ENCODE measurements at regions not wholly inside any gene's neighbourhood (a gene's known extent, or its start where the extent isn't known, plus 50 kb on each side); places are given as distances from the start of the nearest gene placed in this dataset.

DNA sequence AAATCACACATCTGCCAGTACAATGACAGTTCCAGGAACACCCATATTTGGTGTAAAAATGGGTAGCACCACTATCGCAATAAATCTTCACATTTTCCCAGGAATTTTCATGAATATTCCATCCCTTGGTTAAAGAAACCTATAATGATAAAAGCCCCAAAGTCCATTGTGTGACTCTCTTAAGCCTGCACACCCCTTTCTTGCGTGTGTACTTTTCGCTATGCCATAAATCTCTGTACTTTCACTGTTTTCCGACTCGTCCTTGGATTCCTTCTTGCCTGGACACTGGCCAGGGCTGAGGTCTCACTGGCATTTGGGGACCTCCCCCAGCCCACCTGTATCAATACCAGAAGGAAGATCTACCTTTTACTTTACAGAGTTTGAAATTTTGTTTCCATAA lies 172.3 kb downstream of the RNF152 start:
- WGBS (ENCODE audit: extremely low coverage, insufficient read length, low lambda C conversion rate): no CpG with 5 or more reads among the region's 5 CpGs
- H3T11ph ChIP-seq (ENCODE audit: low read length): no peak overlapping the region
- H3K18ac ChIP-seq (ENCODE audit: insufficient read length, low read depth, low read length): no peak overlapping the region
- no peak overlapping the region for H2BK120ac ChIP-seq (ENCODE audit: low read depth, low read length, poor library complexity, severe bottlenecking)
- H2AK5ac ChIP-seq (ENCODE audit: insufficient read length, low read length): no peak overlapping the region
- no peaks in the 10 kb centered on the region; the same call in 1 of the 2 replicates for H3K4me1 ChIP-seq (ENCODE audit: insufficient read depth, low read length)
- H3K4ac ChIP-seq (ENCODE audit: low read depth, low read length): no peak overlapping the region
- no peak overlapping the region for H3K56ac ChIP-seq (ENCODE audit: insufficient read length, low read depth, low read length)
- H4K91ac ChIP-seq (ENCODE audit: insufficient read length, low read depth, low read length): no peak overlapping the region
- H3K9me3 ChIP-seq (ENCODE audit: control insufficient read depth, low read depth, low read length): no peaks in the 10 kb centered on the region
- H4K8ac ChIP-seq (replicated peaks; ENCODE audit: insufficient read length, low read depth, low read length): no peak overlapping the region
- no peak overlapping the region for H2BK20ac ChIP-seq (ENCODE audit: low read depth, low read length, poor library complexity, severe bottlenecking)
- DNase-seq: no peak
- H3K23ac ChIP-seq (ENCODE audit: insufficient read length, low read depth, low read length): no peak overlapping the region
- no peaks in the 10 kb centered on the region for H3K23me2 ChIP-seq (ENCODE audit: insufficient read length, low read depth, low read length, poor library complexity, severe bottlenecking)
- H2AFZ ChIP-seq (ENCODE audit: low read length): no peak overlapping the region
- Mint-ChIP-seq H3K36me3 (ENCODE audit: insufficient read depth in 1 of 3, low read depth in 3 of 3) (peaks cover 0 to 4% (median 3%) of the 10 kb centered on the region in 3 experiments; a peak in 4 of 7 replicates), H3K27me3 (ENCODE audit: low read depth) (no peaks in the 10 kb centered on the region; the same call in 1 of the 2 replicates), H3K9me3 (no peaks in the 10 kb centered on the region; a peak in 1 of 5 replicates), H3K4me1 (peaks cover 17 to 18% of the 10 kb centered on the region in 2 experiments), H3K4me3 (no peak overlapping the region), H3K27ac (no peak overlapping the region)
- no peaks in the 10 kb centered on the region for H3K79me2 ChIP-seq (ENCODE audit: insufficient read depth, low read length)
- no peak overlapping the region for H4K5ac ChIP-seq (ENCODE audit: insufficient read length, low read depth, low read length)
- H3K27ac ChIP-seq (ENCODE audit: insufficient read length, low read depth, low read length): no peak overlapping the region
- H4K20me1 ChIP-seq (ENCODE audit: control insufficient read depth, insufficient read depth, insufficient read length): no peaks in the 10 kb centered on the region
- no peak overlapping the region for H2BK5ac ChIP-seq (ENCODE audit: insufficient read length, low read length)
- H3K14ac ChIP-seq (ENCODE audit: insufficient read depth, low read length): no peak overlapping the region
- H2BK15ac ChIP-seq (ENCODE audit: low read depth, low read length): no peak overlapping the region
- no peak overlapping the region for H3K9ac ChIP-seq (ENCODE audit: extremely low read depth, insufficient read length, low read length)
- H3K79me1 ChIP-seq (ENCODE audit: insufficient read depth, low read depth, low read length, poor library complexity, severe bottlenecking): no peaks in the 10 kb centered on the region
- no peak overlapping the region for H3K4me2 ChIP-seq (ENCODE audit: insufficient read depth, insufficient read length, low read length)
- no peaks in the 10 kb centered on the region for H3K27me3 ChIP-seq (ENCODE audit: insufficient read depth, low read length)
- TF ChIP-seq, protein P1, sequence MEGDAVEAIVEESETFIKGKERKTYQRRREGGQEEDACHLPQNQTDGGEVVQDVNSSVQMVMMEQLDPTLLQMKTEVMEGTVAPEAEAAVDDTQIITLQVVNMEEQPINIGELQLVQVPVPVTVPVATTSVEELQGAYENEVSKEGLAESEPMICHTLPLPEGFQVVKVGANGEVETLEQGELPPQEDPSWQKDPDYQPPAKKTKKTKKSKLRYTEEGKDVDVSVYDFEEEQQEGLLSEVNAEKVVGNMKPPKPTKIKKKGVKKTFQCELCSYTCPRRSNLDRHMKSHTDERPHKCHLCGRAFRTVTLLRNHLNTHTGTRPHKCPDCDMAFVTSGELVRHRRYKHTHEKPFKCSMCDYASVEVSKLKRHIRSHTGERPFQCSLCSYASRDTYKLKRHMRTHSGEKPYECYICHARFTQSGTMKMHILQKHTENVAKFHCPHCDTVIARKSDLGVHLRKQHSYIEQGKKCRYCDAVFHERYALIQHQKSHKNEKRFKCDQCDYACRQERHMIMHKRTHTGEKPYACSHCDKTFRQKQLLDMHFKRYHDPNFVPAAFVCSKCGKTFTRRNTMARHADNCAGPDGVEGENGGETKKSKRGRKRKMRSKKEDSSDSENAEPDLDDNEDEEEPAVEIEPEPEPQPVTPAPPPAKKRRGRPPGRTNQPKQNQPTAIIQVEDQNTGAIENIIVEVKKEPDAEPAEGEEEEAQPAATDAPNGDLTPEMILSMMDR (conservative IDR thresholded peaks at IDR 0.05): no peak
- no peak overlapping the region for H2BK12ac ChIP-seq (ENCODE audit: insufficient read length, low read depth, low read length)
